HepG2 (cell line): ENCODE measurements at regions not wholly inside any gene's neighbourhood (a gene's known extent, or its start where the extent isn't known, plus 50 kb on each side); places are given as distances from the start of the nearest gene placed in this dataset.

Experiments used
- ATAC-seq: fragments of 200-7000 bp; cut with Tn5 transposase; 3 replicates; pipeline ENCODE4 v1.9.1; 2020; ENCODE audit warnings: mild to moderate bottlenecking, moderate library complexity
- BruUV-seq: library from RNA; stranded (reverse); fragments of 400-500 nt; replicated peaks from 2 replicates; lab custom pipeline; 2021; lab: Mats Ljungman, UMichigan
- CTCF ChIA-PET: fragments of 300-600 bp; formaldehyde crosslinking; extraction: SDS; loops from one replicate; lab custom pipeline; 2021; ENCODE audit warnings: low total read pairs, inconsistent platforms, low intra/inter-chr PET ratio; lab: Yijun Ruan, JAX
- POLR2A ChIA-PET: fragments of 350-600 bp; sonication (Branson Sonifier 250); formaldehyde crosslinking; loops from one replicate; lab custom pipeline; 2020; ENCODE audit warnings: antibody characterized with exemption, inconsistent platforms; lab: Yijun Ruan, JAX
- DNase-seq: peaks from one replicate; pipeline ENCODE4 v3.0.0-alpha.2; 2015; ENCODE audit warnings: low spot score
- FAIRE-seq: peaks from 3 replicates; lab custom pipeline; 2011; peaks lifted over from hg19 to GRCh38; lab: Jason Lieb, UNC
- H2AFZ ChIP-seq: one replicate; pipeline ENCODE4 v1.6.1; 2011; ENCODE audit warnings: low read length, inconsistent platforms
- H3K27ac ChIP-seq: fragments of 300-600 bp; 3 replicates; pipeline ENCODE4 v1.8.0; 2011; ENCODE audit warnings: mixed run types, mild to moderate bottlenecking, mixed read lengths, low read length, inconsistent platforms; ENCODE audit not compliant: insufficient read depth; ENCODE audit errors: extremely low read length
- H3K27me3 ChIP-seq, 2 experiments: fragments of 200-600 bp in 1 of 2; 2 replicates in 1 of 2; 3 replicates in 1 of 2; pipeline versions ENCODE4 v1.6.0 to v1.8.0; 2011; ENCODE audit warnings: low read length in 2 of 2, mild to moderate bottlenecking in 2 of 2, moderate library complexity in 2 of 2, inconsistent platforms in 1 of 2; ENCODE audit not compliant: insufficient read depth in 2 of 2, control insufficient read depth in 1 of 2
- H3K36me3 ChIP-seq, 2 experiments: fragments of 200-600 bp in 1 of 2; replicated peaks in 1 of 2; 2 replicates in 1 of 2; 3 replicates in 1 of 2; pipeline versions ENCODE4 v1.5.1 to v1.8.0; 2011; ENCODE audit warnings: low read length in 2 of 2, inconsistent platforms in 1 of 2; ENCODE audit not compliant: insufficient read depth in 2 of 2, control insufficient read depth in 1 of 2
- H3K4me1 ChIP-seq: 2 replicates; pipeline ENCODE4 v1.5.1; 2012; ENCODE audit warnings: low read length, inconsistent platforms; ENCODE audit not compliant: insufficient read depth
- H3K4me2 ChIP-seq: 2 replicates; pipeline ENCODE4 v1.6.0; 2011; ENCODE audit warnings: low read depth, low read length, inconsistent platforms
- H3K4me3 ChIP-seq, 3 experiments: fragments of 200-600 bp in 1 of 3; sonication (generic), shearing (Covaris generic) in 1 of 3; replicated peaks in 1 of 3; 2 replicates each; pipeline ENCODE4 v1.5.1; 2011 to 2016; ENCODE audit warnings: low read length in 3 of 3, inconsistent platforms in 2 of 3, low read depth in 2 of 3, mild to moderate bottlenecking in 2 of 3, control low read depth in 1 of 3, mixed read lengths in 1 of 3; ENCODE audit not compliant: insufficient read depth in 1 of 3
- H3K79me2 ChIP-seq: one replicate; pipeline ENCODE4 v1.6.1; 2011; ENCODE audit warnings: low read length, inconsistent platforms; ENCODE audit not compliant: insufficient read depth
- H3K9ac ChIP-seq: 2 replicates; pipeline ENCODE4 v1.6.0; 2011; ENCODE audit warnings: mild to moderate bottlenecking, low read depth, low read length, inconsistent platforms; ENCODE audit not compliant: insufficient read depth
- H3K9me3 ChIP-seq: 2 replicates; pipeline ENCODE4 v1.5.1; 2012; ENCODE audit warnings: mild to moderate bottlenecking, low read length
- H4K20me1 ChIP-seq: 2 replicates; pipeline ENCODE4 v1.6.0; 2011; ENCODE audit warnings: inconsistent platforms, mild to moderate bottlenecking, low read length, moderate library complexity; ENCODE audit not compliant: insufficient read depth
- ETS1 ChIP-seq: sonication (generic); formaldehyde crosslinking; IDR thresholded peaks from 2 replicates; pipeline ENCODE4 v1.4.0; 2020; ENCODE audit warnings: missing genetic modification reagents
- EZH2 ChIP-seq: conservative IDR thresholded peaks from 2 replicates; pipeline ENCODE4 v1.6.1; 2012; ENCODE audit warnings: mild to moderate bottlenecking, low read depth, low read length, moderate library complexity
- HNF4A ChIP-seq: sonication (generic); formaldehyde crosslinking; IDR thresholded peaks from 2 replicates; pipeline ENCODE4 v1.4.0; 2020; ENCODE audit warnings: missing genetic modification reagents
- LCORL ChIP-seq, 2 experiments: fragments of 450-650 bp in 1 of 2; sonication (generic) in 1 of 2; formaldehyde crosslinking in 1 of 2; IDR thresholded peaks; 2 replicates each; pipeline versions ENCODE4 v1.5.0 to v1.6.1; 2017 to 2020; ENCODE audit warnings: antibody characterized with exemption in 1 of 2, missing genetic modification reagents in 1 of 2
- SETDB1 ChIP-seq: sonication (generic); formaldehyde crosslinking; IDR thresholded peaks from 2 replicates; pipeline ENCODE4 v1.5.1; 2020; ENCODE audit warnings: missing genetic modification reagents, mild to moderate bottlenecking, borderline replicate concordance
- STAG1 ChIP-seq: sonication (generic); formaldehyde crosslinking; IDR thresholded peaks from 2 replicates; pipeline ENCODE4 v1.4.0; 2020; ENCODE audit warnings: missing genetic modification reagents
- TFAP4 ChIP-seq: sonication (generic); IDR thresholded peaks from 2 replicates; pipeline ENCODE4 v1.6.1; 2016; ENCODE audit warnings: low read depth, borderline replicate concordance
- ZBTB1 ChIP-seq: sonication (generic); formaldehyde crosslinking; IDR thresholded peaks from 2 replicates; pipeline ENCODE4 v1.4.0; 2020; ENCODE audit warnings: missing genetic modification reagents, borderline replicate concordance
- ZFYVE20 ChIP-seq: sonication (generic); formaldehyde crosslinking; IDR thresholded peaks from 2 replicates; pipeline ENCODE4 v1.8.0; 2023; ENCODE audit warnings: low read depth, mild to moderate bottlenecking, moderate library complexity, missing genetic modification reagents, borderline replicate concordance
- ZHX1 ChIP-seq: sonication (generic); formaldehyde crosslinking; IDR thresholded peaks from 2 replicates; pipeline ENCODE4 v1.8.1; 2022; ENCODE audit warnings: low read depth, mild to moderate bottlenecking, missing genetic modification reagents
- ZNF12 ChIP-seq: sonication (generic); formaldehyde crosslinking; IDR thresholded peaks from 2 replicates; pipeline ENCODE4 v1.5.0; 2020; ENCODE audit warnings: missing genetic modification reagents
- ZNF556 ChIP-seq: sonication (generic); formaldehyde crosslinking; IDR thresholded peaks from 2 replicates; pipeline ENCODE4 v1.4.0; 2020; ENCODE audit warnings: mild to moderate bottlenecking, missing genetic modification reagents, borderline replicate concordance
- ZNF576 ChIP-seq: sonication (generic); formaldehyde crosslinking; IDR thresholded peaks from 2 replicates; pipeline ENCODE4 v1.4.0; 2020; ENCODE audit warnings: mild to moderate bottlenecking, missing genetic modification reagents
- ZNF776 ChIP-seq: sonication (generic); formaldehyde crosslinking; IDR thresholded peaks from 2 replicates; pipeline ENCODE4 v1.4.0; 2020; ENCODE audit warnings: mild to moderate bottlenecking, missing genetic modification reagents
- ZNF780A ChIP-seq: sonication (generic); formaldehyde crosslinking; IDR thresholded peaks from 2 replicates; pipeline ENCODE4 v1.8.0; 2022; ENCODE audit warnings: mild to moderate bottlenecking, missing genetic modification reagents, moderate library complexity
- WGBS: methylation state at CpG from one replicate; pipeline ENCODE4 v1.1.6; 2017; ENCODE audit warnings: low lambda C conversion rate; 5-methylcytosine and 5-hydroxymethylcytosine counted together
- in situ Hi-C: cut with HindIII; loops from 2 replicates; pipeline ENCODE4 v1.10.0; 2017; ENCODE audit warnings: low pct_unique_long_range_greater_than_20kb; ENCODE audit not compliant: extremely low pct_ligation_motif_present
- intact Hi-C: fragments of 100-400 bp; cut with micrococcal nuclease; formaldehyde crosslinking; loops from one replicate; pipeline ENCODE4 v1.10.0; 2022; ENCODE audit not compliant: unreplicated experiment

- TF ChIP-seq ZHX1 (CRISPR knock-in tag) (no peak), ZBTB1 (CRISPR knock-in tag) (no peak), ZNF576 (CRISPR knock-in tag) (no peak), ZNF556 (CRISPR knock-in tag) (no peak), HNF4A (CRISPR knock-in tag) (no peak), LCORL (IDR thresholded peaks at IDR 0.05) (no peak), LCORL (CRISPR knock-in tag; IDR thresholded peaks at IDR 0.05) (no peak)
Observed at GRCh38 chr9:134231767-134232166, 67.4 kb upstream of the RNU6ATAC start (continued).

GRCh38 chr9:134233022-134233421 lies 68.7 kb upstream of the RNU6ATAC start:
- Histone ChIP-seq H3K4me3 (no peak overlapping the region), H4K20me1 (no peaks in the 10 kb centered on the region), H3K9ac (no peak overlapping the region), H3K79me2 (no peaks in the 10 kb centered on the region), H3K27ac (no peak overlapping the region), H2AFZ (no peak overlapping the region), H3K4me2 (no peak overlapping the region), H3K36me3 (no peaks in the 10 kb centered on the region), H3K4me1 (peaks cover 14% of the 10 kb centered on the region), H3K9me3 (no peaks in the 10 kb centered on the region), H3K27me3 (peaks cover 15 to 74% of the 10 kb centered on the region in 2 experiments)
- intact Hi-C loops (no loop called here), in situ Hi-C loops (no loop called here)
- CTCF ChIA-PET: no interaction called here
- FAIRE-seq (no peak), DNase-seq (no peak), ATAC-seq (no peak)
- no peak for TF ChIP-seq ZFYVE20 (CRISPR knock-in tag)
- no peak for TF ChIP-seq ZNF12 (CRISPR knock-in tag)
- TF ChIP-seq TFAP4: no peak
- TF ChIP-seq STAG1 (CRISPR knock-in tag): no peak
- no peak for TF ChIP-seq SETDB1 (CRISPR knock-in tag)
- TF ChIP-seq EZH2: no peak
- no peak for TF ChIP-seq ZNF780A (CRISPR knock-in tag)
- no peak for TF ChIP-seq ETS1 (CRISPR knock-in tag)
- TF ChIP-seq ZHX1 (CRISPR knock-in tag): no peak
- no peak for TF ChIP-seq ZNF776 (CRISPR knock-in tag)
- POLR2A ChIA-PET: interaction anchor here (1.3 kb wide), 1 partner anchor 95 kb away, joined by 4 read pairs; no protein-coding TSS in a partner anchor
- no TSS peak for BruUV-seq
- WGBS: 38% methylated on average over 4 of the region's 16 CpGs
